ENCODE measurements at regions not wholly inside any gene's neighbourhood (a gene's known extent, or its start where the extent isn't known, plus 50 kb on each side); places are given as distances from the start of the nearest gene placed in this dataset.

DNA sequence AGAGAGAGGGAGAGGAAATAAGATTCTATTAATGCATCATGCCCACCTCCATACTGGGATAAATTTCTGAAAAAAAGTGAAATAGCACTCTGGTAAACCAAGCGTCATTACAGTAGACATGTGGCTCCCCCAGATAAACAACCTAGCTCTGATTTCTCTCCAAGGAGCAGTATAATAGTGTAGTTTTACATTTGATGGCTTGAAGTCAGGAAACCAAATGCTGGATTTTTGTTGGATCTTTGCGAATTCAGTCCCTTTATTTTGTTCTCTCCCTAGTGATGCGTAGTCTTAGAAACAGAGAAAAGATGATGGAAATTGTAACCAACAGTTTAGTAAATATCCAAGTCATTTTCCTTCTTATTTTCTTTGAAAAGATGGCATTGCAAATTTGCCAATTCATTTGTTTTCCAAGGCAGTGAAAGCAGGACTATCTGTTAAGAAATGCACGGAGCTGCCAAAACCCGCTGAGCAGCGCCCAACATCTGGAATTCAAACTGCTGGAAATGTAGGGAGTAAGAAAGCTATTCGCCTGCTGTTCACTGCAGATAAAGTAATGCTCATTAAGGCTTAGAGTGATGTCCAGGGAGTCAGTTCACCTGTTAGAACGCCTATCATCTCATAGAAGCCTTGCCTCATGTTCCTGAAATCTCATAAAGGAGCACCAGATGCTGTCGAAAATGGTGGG lies 85.7 kb upstream of the DOK5 start:
- H3K9me2 ChIP-seq (ENCODE audit: insufficient read depth), result no peaks in the 10 kb centered on the region
- no peak overlapping the region for H2AFZ ChIP-seq
- H3K27ac ChIP-seq, result no peak overlapping the region
- H4K20me1 ChIP-seq (ENCODE audit: insufficient read depth), result no peaks in the 10 kb centered on the region
- no peak overlapping the region for H3K4me3 ChIP-seq
- TF ChIP-seq EZH2phosphoT487 (IDR thresholded peaks at IDR 0.05; ENCODE audit: insufficient read depth, low read depth), result no peak
- TF ChIP-seq EZH2 (IDR thresholded peaks at IDR 0.05; ENCODE audit: insufficient read depth, poor library complexity, severe bottlenecking), result no peak
- H3K79me2 ChIP-seq (ENCODE audit: insufficient read depth), result no peaks in the 10 kb centered on the region
- peaks cover 10% of the 10 kb centered on the region; the same call in 1 of the 2 replicates for H3K27me3 ChIP-seq (replicated peaks; ENCODE audit: insufficient read depth)
- in situ Hi-C loops (cut with MboI), result no loop called here
- no peak overlapping the region for H3K9ac ChIP-seq
- 12 to 16% methylated on average over 9 of the region's 9 CpGs for WGBS, 2 experiments (ENCODE audit: low coverage in 1 of 2, low lambda C conversion rate in 2 of 2, missing lambda C conversion rate in 2 of 2)
- no peak overlapping the region for H3K4me2 ChIP-seq (ENCODE audit: unreplicated experiment)
- no peaks in the 10 kb centered on the region for H3K9me3 ChIP-seq (ENCODE audit: low read depth)
- no peaks in the 10 kb centered on the region for H3K36me3 ChIP-seq (ENCODE audit: low read depth)
- no peaks in the 10 kb centered on the region for H3F3A ChIP-seq (ENCODE audit: insufficient read depth)
- no peak for DNase-seq
- no peaks in the 10 kb centered on the region for H3K4me1 ChIP-seq (ENCODE audit: insufficient read depth)

DNA sequence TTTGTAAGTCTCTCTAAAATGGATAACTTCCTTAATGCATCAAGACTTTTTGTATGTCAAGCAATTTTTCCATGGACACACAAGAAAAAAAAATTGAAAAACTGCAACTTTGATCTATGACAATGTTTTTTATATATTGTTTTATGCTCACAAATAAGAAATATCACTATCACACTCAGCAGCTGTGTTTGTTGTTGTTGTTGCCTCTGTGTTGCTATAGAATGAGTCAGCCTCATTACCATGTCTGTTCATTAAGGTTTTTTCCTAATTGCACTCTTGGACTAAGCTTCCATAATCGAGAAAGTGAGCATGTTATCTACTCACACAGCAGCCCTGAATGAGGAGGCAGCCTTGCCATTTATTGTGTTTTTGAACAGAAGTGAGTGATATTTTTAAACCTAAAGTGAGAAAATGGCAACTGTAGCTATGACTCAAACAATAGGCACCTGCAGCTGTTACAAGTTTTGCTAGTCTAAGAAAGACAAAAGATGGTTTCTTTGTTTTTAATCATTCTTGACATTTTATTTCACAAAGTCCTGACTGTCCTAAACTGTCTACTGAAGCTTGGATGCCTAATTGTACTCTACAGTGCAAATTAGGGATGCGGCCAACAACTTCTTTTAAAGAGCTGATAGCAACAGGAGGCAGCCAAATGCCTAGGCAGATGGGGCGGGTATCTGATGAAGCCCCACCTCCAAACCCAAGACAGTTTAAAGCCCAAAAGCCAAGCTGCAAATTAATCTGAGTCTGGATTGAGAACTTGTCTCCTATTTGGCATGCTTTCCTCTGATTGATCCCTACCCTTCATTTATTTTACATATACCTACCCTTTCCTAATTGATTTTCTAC lies 77.9 kb upstream of the DOK5 start:
- Histone ChIP-seq H4K20me1 (ENCODE audit: insufficient read depth) (no peaks in the 10 kb centered on the region), H3K4me3 (no peak overlapping the region), H2AFZ (no peak overlapping the region), H3K36me3 (ENCODE audit: low read depth) (no peaks in the 10 kb centered on the region), H3K27me3 (replicated peaks; ENCODE audit: insufficient read depth) (no peaks in the 10 kb centered on the region), H3K27ac (no peak overlapping the region), H3K9ac (no peak overlapping the region), H3K4me2 (ENCODE audit: unreplicated experiment) (no peak overlapping the region), H3F3A (ENCODE audit: insufficient read depth) (no peaks in the 10 kb centered on the region), H3K79me2 (ENCODE audit: insufficient read depth) (no peaks in the 10 kb centered on the region), H3K9me3 (ENCODE audit: low read depth) (no peaks in the 10 kb centered on the region), H3K4me1 (ENCODE audit: insufficient read depth) (no peaks in the 10 kb centered on the region), H3K9me2 (ENCODE audit: insufficient read depth) (no peaks in the 10 kb centered on the region)
- in situ Hi-C loops (cut with MboI), result no loop called here
- WGBS, 2 experiments (ENCODE audit: low coverage in 1 of 2, low lambda C conversion rate in 2 of 2, missing lambda C conversion rate in 2 of 2), result 52 to 59% methylated on average over 3 of the region's 3 CpGs
- TF ChIP-seq EZH2 (IDR thresholded peaks at IDR 0.05; ENCODE audit: insufficient read depth, poor library complexity, severe bottlenecking) (no peak), EZH2phosphoT487 (IDR thresholded peaks at IDR 0.05; ENCODE audit: insufficient read depth, low read depth) (no peak)
- DNase-seq, result peak; percentile 1

DNA sequence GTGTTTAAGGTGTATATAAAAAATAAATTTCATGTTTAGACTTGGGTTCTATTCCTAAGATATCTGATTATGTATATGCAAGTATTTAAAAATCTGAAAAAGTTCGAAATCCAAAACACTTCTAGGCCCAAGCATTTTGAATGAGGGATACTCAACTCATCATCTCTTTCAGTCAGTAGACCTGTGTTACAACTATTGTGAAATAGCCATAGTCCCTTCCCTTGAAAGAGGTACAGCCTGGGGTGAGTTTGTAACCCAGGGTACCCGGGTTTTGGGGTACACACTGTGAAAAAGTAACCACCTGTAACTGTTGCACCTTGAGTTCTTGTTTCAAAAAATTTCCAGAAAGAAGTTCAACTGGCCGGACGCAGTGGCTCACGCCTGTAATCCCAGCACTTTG lies 76.6 kb upstream of the DOK5 start:
- DNase-seq, result no peak
- TF ChIP-seq EZH2phosphoT487 (IDR thresholded peaks at IDR 0.05; ENCODE audit: insufficient read depth, low read depth) (no peak), EZH2 (IDR thresholded peaks at IDR 0.05; ENCODE audit: insufficient read depth, poor library complexity, severe bottlenecking) (no peak)
- H3K4me3 ChIP-seq, result no peak overlapping the region
- no peaks in the 10 kb centered on the region for H3F3A ChIP-seq (ENCODE audit: insufficient read depth)
- no peaks in the 10 kb centered on the region for H3K4me1 ChIP-seq (ENCODE audit: insufficient read depth)
- WGBS, 2 experiments (ENCODE audit: low coverage in 1 of 2, low lambda C conversion rate in 2 of 2, missing lambda C conversion rate in 2 of 2), result 65 to 66% methylated on average over 5 of the region's 5 CpGs
- no peak overlapping the region for H3K4me2 ChIP-seq (ENCODE audit: unreplicated experiment)
- no peaks in the 10 kb centered on the region for H3K36me3 ChIP-seq (ENCODE audit: low read depth)
- H3K9me3 ChIP-seq (ENCODE audit: low read depth), result no peaks in the 10 kb centered on the region
- H2AFZ ChIP-seq, result no peak overlapping the region
- H4K20me1 ChIP-seq (ENCODE audit: insufficient read depth), result no peaks in the 10 kb centered on the region
- no peaks in the 10 kb centered on the region for H3K27me3 ChIP-seq (replicated peaks; ENCODE audit: insufficient read depth)
- H3K79me2 ChIP-seq (ENCODE audit: insufficient read depth), result no peaks in the 10 kb centered on the region
- H3K9me2 ChIP-seq (ENCODE audit: insufficient read depth), result no peaks in the 10 kb centered on the region
- in situ Hi-C loops (cut with MboI), result no loop called here
- H3K9ac ChIP-seq, result no peak overlapping the region
- H3K27ac ChIP-seq, result no peak overlapping the region

DNA sequence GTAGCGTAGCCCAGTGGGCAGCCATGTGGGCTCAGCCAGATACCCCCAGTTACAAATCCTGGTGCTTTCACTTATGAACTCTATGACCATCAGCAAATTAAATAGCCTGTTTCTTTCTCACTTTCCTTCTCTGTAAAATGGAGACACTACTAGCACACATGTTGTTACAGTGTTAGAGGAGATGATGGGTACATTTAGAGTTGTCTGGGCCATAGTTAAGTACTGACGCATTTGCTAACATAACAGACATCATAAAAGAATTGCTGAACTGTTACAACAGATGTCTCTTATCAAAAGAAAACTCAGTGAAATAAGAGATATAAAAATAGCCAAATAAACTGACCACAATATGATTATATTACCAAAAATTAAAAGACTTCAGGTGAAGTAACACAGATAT lies 69.9 kb upstream of the DOK5 start:
- H3F3A ChIP-seq (ENCODE audit: insufficient read depth), result no peaks in the 10 kb centered on the region
- in situ Hi-C loops (cut with MboI), result no loop called here
- no peak overlapping the region for H3K4me2 ChIP-seq (ENCODE audit: unreplicated experiment)
- TF ChIP-seq EZH2phosphoT487 (IDR thresholded peaks at IDR 0.05; ENCODE audit: insufficient read depth, low read depth) (no peak), EZH2 (IDR thresholded peaks at IDR 0.05; ENCODE audit: insufficient read depth, poor library complexity, severe bottlenecking) (no peak)
- H3K9me3 ChIP-seq (ENCODE audit: low read depth), result no peaks in the 10 kb centered on the region
- H3K4me3 ChIP-seq, result no peak overlapping the region
- H3K27ac ChIP-seq, result no peak overlapping the region
- H3K4me1 ChIP-seq (ENCODE audit: insufficient read depth), result no peaks in the 10 kb centered on the region
- H3K79me2 ChIP-seq (ENCODE audit: insufficient read depth), result no peaks in the 10 kb centered on the region
- no peaks in the 10 kb centered on the region for H4K20me1 ChIP-seq (ENCODE audit: insufficient read depth)
- 53 to 54% methylated on average over 2 of the region's 2 CpGs for WGBS, 2 experiments (ENCODE audit: low coverage in 1 of 2, low lambda C conversion rate in 2 of 2, missing lambda C conversion rate in 2 of 2)
- no peak overlapping the region for H3K9ac ChIP-seq
- no peak for DNase-seq
- H3K9me2 ChIP-seq (ENCODE audit: insufficient read depth), result no peaks in the 10 kb centered on the region
- no peaks in the 10 kb centered on the region for H3K36me3 ChIP-seq (ENCODE audit: low read depth)
- H2AFZ ChIP-seq, result no peak overlapping the region
- 0 out of 2 replicates have a peak, but pooled peaks cover 9% of the 10 kb centered on the region for H3K27me3 ChIP-seq (replicated peaks; ENCODE audit: insufficient read depth)

Data from GM23248 (cell line).